ENCODE measurements at regions not wholly inside any gene's neighbourhood (a gene's known extent, or its start where the extent isn't known, plus 50 kb on each side); places are given as distances from the start of the nearest gene placed in this dataset.

DNA sequence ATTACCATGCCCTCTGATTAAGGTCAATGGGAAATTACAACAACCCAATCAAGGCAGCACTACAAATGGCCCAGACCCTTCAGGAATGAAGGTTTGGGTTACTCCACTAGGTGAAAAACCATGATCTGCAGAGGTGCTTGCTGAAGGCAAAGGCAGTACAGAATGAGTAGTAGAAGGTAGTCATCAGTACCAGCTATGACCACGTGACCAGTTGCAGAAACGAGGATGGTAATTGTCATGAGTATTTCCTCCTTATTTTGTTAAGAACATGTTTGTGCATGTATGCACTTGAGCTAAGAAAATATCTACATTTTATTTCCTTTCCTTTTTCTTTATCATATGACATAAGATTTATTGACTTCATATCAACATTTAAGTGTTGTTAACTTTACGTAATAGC lies 607.1 kb downstream of the KCNT2 start:
- Histone ChIP-seq H3K4me3 (no peak overlapping the region), H3K79me2 (ENCODE audit: low read depth) (no peaks in the 10 kb centered on the region), H3K9me3 (ENCODE audit: low read depth) (no peaks in the 10 kb centered on the region), H3K27me3 (no peaks in the 10 kb centered on the region), H3K36me3 (no peaks in the 10 kb centered on the region), H2AFZ (replicated peaks) (no peak overlapping the region), H3K9ac (no peak overlapping the region), H3K4me2 (no peak overlapping the region), H3K27ac (no peak overlapping the region), H3K4me1 (no peaks in the 10 kb centered on the region), H3F3A (ENCODE audit: low read depth) (no peaks in the 10 kb centered on the region), H4K20me1 (ENCODE audit: low read depth) (no peaks in the 10 kb centered on the region)
- Mint-ChIP-seq H3K4me3 (no peak overlapping the region), H3K27ac (no peak overlapping the region), H3K36me3 (no peaks in the 10 kb centered on the region), H3K9me3 (no peaks in the 10 kb centered on the region), H3K27me3 (ENCODE audit: insufficient read depth, low read depth) (no peaks in the 10 kb centered on the region), H3K4me1 (peaks cover 11% of the 10 kb centered on the region)
- no peak for DNase-seq (ENCODE audit: low spot score)
- TF ChIP-seq EZH2phosphoT487 (IDR thresholded peaks at IDR 0.05) (no peak), EZH2 (IDR thresholded peaks at IDR 0.05) (no peak)
- TF ChIP-seq, protein P1, sequence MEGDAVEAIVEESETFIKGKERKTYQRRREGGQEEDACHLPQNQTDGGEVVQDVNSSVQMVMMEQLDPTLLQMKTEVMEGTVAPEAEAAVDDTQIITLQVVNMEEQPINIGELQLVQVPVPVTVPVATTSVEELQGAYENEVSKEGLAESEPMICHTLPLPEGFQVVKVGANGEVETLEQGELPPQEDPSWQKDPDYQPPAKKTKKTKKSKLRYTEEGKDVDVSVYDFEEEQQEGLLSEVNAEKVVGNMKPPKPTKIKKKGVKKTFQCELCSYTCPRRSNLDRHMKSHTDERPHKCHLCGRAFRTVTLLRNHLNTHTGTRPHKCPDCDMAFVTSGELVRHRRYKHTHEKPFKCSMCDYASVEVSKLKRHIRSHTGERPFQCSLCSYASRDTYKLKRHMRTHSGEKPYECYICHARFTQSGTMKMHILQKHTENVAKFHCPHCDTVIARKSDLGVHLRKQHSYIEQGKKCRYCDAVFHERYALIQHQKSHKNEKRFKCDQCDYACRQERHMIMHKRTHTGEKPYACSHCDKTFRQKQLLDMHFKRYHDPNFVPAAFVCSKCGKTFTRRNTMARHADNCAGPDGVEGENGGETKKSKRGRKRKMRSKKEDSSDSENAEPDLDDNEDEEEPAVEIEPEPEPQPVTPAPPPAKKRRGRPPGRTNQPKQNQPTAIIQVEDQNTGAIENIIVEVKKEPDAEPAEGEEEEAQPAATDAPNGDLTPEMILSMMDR (IDR thresholded peaks at IDR 0.05) = no peak

DNA sequence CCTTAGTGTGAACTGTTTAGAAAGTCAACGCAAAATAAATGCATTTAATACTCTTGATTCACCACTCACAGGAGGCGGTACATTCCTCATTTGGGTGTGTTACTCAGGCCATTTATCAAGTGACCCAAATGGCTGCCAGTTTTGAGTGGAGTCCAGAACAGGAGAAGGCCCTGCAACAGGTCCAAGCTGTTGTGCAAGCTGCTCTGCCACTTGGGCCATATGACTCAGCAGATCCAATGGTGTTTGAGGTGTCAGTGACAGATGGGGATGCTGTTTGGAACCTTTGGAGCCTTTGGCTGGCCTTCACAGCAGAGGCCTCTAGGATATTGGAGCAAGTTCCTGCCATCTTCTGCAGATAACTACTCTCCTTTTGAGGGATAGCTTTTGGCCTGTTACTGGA lies 609.2 kb downstream of the KCNT2 start:
- TF ChIP-seq, protein P1 (IDR thresholded peaks at IDR 0.05) = no peak
- TF ChIP-seq EZH2 (IDR thresholded peaks at IDR 0.05) (no peak), EZH2phosphoT487 (IDR thresholded peaks at IDR 0.05) (no peak)
- Mint-ChIP-seq H3K4me1 (peaks cover 4% of the 10 kb centered on the region), H3K27ac (no peak overlapping the region)

DNA sequence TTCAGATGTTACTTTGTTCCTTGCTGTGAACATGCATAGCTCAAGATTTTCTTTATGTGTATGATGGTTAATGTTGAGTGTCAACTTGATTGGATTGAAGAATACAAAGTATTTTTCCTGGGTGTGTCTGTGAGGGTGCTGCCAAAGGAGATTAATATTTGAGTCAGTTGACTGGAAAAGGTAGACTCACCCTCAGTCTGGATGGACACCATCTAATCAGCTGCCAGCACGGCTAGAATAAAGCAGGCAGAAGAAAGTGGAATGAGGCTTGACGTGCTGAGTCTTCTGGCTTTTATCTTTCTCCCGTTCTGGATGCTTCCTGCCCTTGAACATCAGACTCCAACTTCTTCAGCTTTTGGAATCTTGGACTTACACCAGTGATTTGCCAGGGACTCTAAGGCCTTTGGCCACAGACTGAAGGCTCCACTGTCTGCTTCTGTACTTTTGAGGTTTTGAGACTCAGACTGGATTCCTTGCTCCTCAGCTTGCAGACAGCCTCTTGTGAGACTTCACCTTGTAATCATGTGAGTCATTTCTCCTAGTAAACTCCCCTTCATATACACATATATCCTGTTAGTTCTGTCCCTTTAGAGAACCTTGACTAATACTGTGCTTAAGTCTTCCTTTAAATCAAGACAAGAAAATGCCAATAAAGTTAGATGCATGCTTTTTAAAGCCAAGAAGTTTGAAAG lies 626.6 kb downstream of the KCNT2 start:
- Mint-ChIP-seq H3K9me3 (no peaks in the 10 kb centered on the region), H3K27me3 (ENCODE audit: insufficient read depth, low read depth) (no peaks in the 10 kb centered on the region), H3K4me1 (no peaks in the 10 kb centered on the region), H3K36me3 (no peaks in the 10 kb centered on the region), H3K27ac (no peak overlapping the region), H3K4me3 (no peak overlapping the region)
- Histone ChIP-seq H3K4me1 (no peaks in the 10 kb centered on the region), H3K36me3 (no peaks in the 10 kb centered on the region), H3K9ac (no peak overlapping the region), H4K20me1 (ENCODE audit: low read depth) (no peaks in the 10 kb centered on the region), H3K9me3 (ENCODE audit: low read depth) (no peaks in the 10 kb centered on the region), H3K79me2 (ENCODE audit: low read depth) (no peaks in the 10 kb centered on the region), H3K4me2 (no peak overlapping the region), H2AFZ (replicated peaks) (no peak overlapping the region), H3F3A (ENCODE audit: low read depth) (no peaks in the 10 kb centered on the region), H3K27me3 (no peaks in the 10 kb centered on the region), H3K27ac (no peak overlapping the region), H3K4me3 (no peak overlapping the region)
- TF ChIP-seq EZH2phosphoT487 (IDR thresholded peaks at IDR 0.05) (no peak), EZH2 (IDR thresholded peaks at IDR 0.05) (no peak)
- TF ChIP-seq, protein P1 (IDR thresholded peaks at IDR 0.05) = no peak
- no peak for DNase-seq (ENCODE audit: low spot score)

More for the DNA sequence above, 609.2 kb downstream of the KCNT2 start:
- no peaks in the 10 kb centered on the region for H3K36me3 Mint-ChIP-seq
- no peak overlapping the region for H3K27ac ChIP-seq
- no peaks in the 10 kb centered on the region for H3K79me2 ChIP-seq (ENCODE audit: low read depth)
- H3K9me3 ChIP-seq (ENCODE audit: low read depth) = no peaks in the 10 kb centered on the region
- H4K20me1 ChIP-seq (ENCODE audit: low read depth) = no peaks in the 10 kb centered on the region
- no peaks in the 10 kb centered on the region for H3F3A ChIP-seq (ENCODE audit: low read depth)
- H3K4me3 Mint-ChIP-seq = no peak overlapping the region
- no peaks in the 10 kb centered on the region for H3K27me3 Mint-ChIP-seq (ENCODE audit: insufficient read depth, low read depth)
- H3K9ac ChIP-seq = no peak overlapping the region
- no peak overlapping the region for H3K4me3 ChIP-seq
- no peaks in the 10 kb centered on the region for H3K9me3 Mint-ChIP-seq
- no peaks in the 10 kb centered on the region for H3K27me3 ChIP-seq
- DNase-seq (ENCODE audit: low spot score) = no peak
- no peak overlapping the region for H2AFZ ChIP-seq (replicated peaks)
- H3K36me3 ChIP-seq = no peaks in the 10 kb centered on the region
- no peak overlapping the region for H3K4me2 ChIP-seq
- H3K4me1 ChIP-seq = no peaks in the 10 kb centered on the region

Data from neural progenitor cell (in vitro differentiated cells).